ENCODE measurements at regions not wholly inside any gene's neighbourhood (a gene's known extent, or its start where the extent isn't known, plus 50 kb on each side); places are given as distances from the start of the nearest gene placed in this dataset.
"Not testable (repeated sequence)": the region's sequence is repeated elsewhere in the genome, so short reads cannot be mapped to it uniquely, and the experiment has no call there.

- H3K4me3 ChIP-seq, result no peak overlapping the region
- H3K27me3 ChIP-seq, result no peaks in the 10 kb centered on the region
- no peaks in the 10 kb centered on the region for H3K36me3 ChIP-seq
- DNase-seq, result no peak
- H3K9me3 ChIP-seq, result no peaks in the 10 kb centered on the region
These were observed 331.5 kb upstream of the PABPC4L start for GRCh38 chr4:134533068-134533467.

GRCh38 chr4:134531013-134531412 lies 329.4 kb upstream of the PABPC4L start:
- Histone ChIP-seq H3K27me3 (no peaks in the 10 kb centered on the region), H3K36me3 (no peaks in the 10 kb centered on the region), H3K4me3 (no peak overlapping the region), H3K9me3 (no peaks in the 10 kb centered on the region)
- no peak for DNase-seq

DNA sequence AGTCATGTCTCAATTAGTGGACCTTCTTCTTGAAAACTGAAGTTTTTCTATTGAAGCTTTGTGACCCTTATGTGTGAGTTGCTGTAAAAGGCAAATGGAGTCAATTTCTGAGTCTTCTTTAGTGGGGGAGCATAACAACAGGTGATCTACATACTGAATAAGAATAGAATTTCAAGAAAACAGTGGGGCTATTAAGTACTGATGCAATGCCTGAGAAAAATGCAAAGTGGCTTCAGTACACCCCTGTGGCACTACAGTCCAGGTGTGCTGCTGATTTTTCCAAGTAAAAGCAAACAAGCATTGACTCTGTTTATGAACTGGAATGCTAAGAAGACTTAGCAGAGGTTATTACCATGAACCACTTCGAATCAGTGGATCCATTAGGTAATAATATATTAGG lies 328.0 kb upstream of the PABPC4L start:
- no peak for DNase-seq

GRCh38 chr4:134518574-134519217 lies 317.1 kb upstream of the PABPC4L start:
- Histone ChIP-seq H3K27me3 (no peaks in the 10 kb centered on the region), H3K9me3 (no peaks in the 10 kb centered on the region), H3K4me3 (no peak overlapping the region), H3K36me3 (no peaks in the 10 kb centered on the region)
- no peak for DNase-seq

More for the DNA sequence above, 328.0 kb upstream of the PABPC4L start:
- no peaks in the 10 kb centered on the region for H3K36me3 ChIP-seq
- H3K9me3 ChIP-seq, result no peaks in the 10 kb centered on the region
- no peaks in the 10 kb centered on the region for H3K27me3 ChIP-seq
- no peak overlapping the region for H3K4me3 ChIP-seq

DNA sequence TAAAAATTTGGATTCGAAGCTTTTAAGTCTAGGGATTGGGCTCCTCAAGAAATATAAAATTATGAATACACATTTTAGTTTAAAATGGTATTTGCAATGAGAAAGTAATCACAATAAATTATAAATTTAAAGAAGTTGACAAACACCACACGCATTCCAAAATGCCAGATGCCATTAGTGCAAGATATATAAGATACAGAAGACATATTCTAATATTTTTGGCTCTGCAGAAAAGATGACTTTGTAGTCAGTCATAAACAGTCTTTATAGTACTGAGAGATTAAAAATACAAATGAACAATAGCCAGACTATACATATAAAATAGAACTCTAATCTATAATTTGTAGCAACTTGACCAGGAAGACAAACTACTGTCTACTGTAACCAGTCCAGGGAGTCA lies 309.0 kb upstream of the PABPC4L start:
- no peaks in the 10 kb centered on the region for H3K9me3 ChIP-seq
- no peak for DNase-seq
- no peak overlapping the region for H3K4me3 ChIP-seq
- H3K27me3 ChIP-seq, result no peaks in the 10 kb centered on the region
- H3K36me3 ChIP-seq, result no peaks in the 10 kb centered on the region

GRCh38 chr4:134505511-134505910 lies 303.9 kb upstream of the PABPC4L start:
- H3K4me3 ChIP-seq, result no peak overlapping the region
- DNase-seq, result no peak
- no peaks in the 10 kb centered on the region for H3K36me3 ChIP-seq
- H3K9me3 ChIP-seq, result no peaks in the 10 kb centered on the region
- no peaks in the 10 kb centered on the region for H3K27me3 ChIP-seq

- H3K27me3 ChIP-seq, result no peaks in the 10 kb centered on the region
- H3K9me3 ChIP-seq, result no peaks in the 10 kb centered on the region
- no peak for DNase-seq
- H3K36me3 ChIP-seq, result no peaks in the 10 kb centered on the region
- H3K4me3 ChIP-seq, result no peak overlapping the region
These were observed 300.5 kb upstream of the PABPC4L start for GRCh38 chr4:134501973-134502643.

DNA sequence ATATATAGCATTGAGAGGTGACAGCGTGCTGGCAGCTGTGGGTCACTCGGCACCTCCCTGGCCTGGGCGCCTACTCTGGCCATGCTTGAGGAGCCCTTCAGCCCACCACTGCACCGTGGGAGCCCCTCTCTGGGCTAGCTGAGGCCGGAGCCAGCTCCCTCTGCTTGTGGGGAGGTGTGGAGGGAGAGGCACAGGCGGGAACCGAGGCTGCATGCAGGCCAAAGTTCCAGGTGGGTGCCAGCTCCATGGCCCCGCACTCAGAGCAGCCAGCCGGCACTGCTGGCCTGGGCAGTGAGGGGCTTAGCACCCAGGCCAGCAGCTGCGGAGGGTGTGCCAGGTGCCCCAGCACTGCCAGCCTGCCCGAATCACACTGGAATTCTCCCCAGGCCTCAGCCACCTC lies 299.9 kb upstream of the PABPC4L start:
- not testable (repeated sequence) for H3K36me3 ChIP-seq, H3K4me3 ChIP-seq, DNase-seq, H3K27me3 ChIP-seq, H3K9me3 ChIP-seq

DNA sequence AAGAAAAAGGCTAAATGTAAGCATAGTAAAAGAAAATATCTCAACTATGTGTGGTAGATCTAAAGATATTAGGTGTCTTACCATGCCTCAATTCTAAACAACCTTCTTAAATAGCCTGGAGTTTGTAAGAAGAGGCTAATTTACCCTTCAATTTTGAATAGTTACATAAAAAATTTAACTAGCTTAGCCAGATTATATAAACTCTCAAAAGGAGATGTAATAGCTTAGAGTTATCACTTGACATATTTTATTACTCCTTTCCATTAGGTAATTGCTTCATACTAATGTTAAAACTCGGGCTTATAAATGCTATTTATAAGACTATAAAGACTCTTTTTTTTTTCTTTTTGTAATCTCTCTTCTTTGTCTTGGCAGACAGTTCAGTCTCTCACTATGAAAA lies 297.5 kb upstream of the PABPC4L start:
- no peak for DNase-seq
- no peak overlapping the region for H3K4me3 ChIP-seq
- no peaks in the 10 kb centered on the region for H3K9me3 ChIP-seq
- no peaks in the 10 kb centered on the region for H3K36me3 ChIP-seq
- no peaks in the 10 kb centered on the region for H3K27me3 ChIP-seq

DNA sequence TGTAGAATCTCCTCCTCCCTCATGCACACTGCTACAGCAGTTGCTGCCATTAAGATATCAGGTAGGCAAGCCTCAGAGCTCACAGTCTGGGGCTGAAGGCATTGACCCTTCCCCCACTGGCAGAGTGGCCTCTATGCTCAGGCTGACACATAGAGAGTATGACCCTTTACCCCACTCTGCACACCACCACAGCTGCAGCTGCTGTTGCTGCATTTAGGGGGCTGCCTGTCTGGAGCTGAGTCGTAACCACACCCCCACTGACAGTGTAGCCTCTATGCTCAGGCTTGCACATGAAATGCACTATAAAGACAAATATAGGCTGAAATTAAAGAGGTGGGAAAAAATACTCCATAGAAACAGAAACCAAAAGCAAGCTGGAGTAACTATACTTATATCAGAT lies 289.3 kb upstream of the PABPC4L start:
- Histone ChIP-seq H3K9me3 (no peaks in the 10 kb centered on the region), H3K36me3 (no peaks in the 10 kb centered on the region), H3K27me3 (no peaks in the 10 kb centered on the region), H3K4me3 (no peak overlapping the region)
- DNase-seq, result no peak

DNA sequence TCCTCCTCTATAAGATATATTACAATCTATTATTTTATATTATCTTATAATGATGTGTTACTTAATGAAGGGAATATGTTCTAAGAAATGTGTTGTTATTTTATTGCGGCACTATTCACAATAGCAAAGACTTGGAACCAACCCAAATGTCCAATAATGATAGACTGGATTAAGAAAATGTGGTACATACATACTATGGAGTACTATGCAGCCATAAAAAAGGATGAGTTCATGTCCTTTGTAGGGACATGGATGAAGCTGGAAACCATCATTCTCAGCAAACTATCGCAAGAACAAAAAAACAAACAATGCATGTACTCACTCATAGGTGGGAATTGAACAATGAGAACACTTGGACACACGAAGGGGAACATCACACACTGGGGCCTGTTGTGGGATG lies 281.9 kb upstream of the PABPC4L start:
- H3K27me3 ChIP-seq, H3K36me3 ChIP-seq, DNase-seq, H3K9me3 ChIP-seq, H3K4me3 ChIP-seq: not testable (repeated sequence)

GRCh38 chr4:134471569-134471968 lies 270.0 kb upstream of the PABPC4L start:
- no peak for DNase-seq
- Histone ChIP-seq H3K9me3 (no peaks in the 10 kb centered on the region), H3K4me3 (no peak overlapping the region), H3K27me3 (no peaks in the 10 kb centered on the region), H3K36me3 (no peaks in the 10 kb centered on the region)

DNA sequence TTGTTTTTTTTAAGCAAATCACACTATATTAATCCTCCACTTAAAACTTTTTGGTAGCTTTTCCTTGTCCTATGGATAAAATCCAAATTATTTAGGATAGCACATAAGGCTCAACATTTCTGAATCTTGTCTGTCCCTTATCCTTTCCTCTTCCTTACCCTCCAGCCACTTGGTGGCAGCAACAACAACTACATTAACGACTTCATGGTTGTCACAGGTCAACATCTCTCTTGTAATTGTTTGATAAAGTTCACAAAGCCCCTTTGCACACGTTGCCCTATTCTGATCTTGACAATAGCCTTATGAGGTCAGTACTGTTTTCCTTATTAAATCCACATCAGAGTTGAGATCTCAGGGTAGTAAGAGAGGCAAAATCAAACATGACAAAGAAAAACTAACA lies 269.0 kb upstream of the PABPC4L start:
- H3K27me3 ChIP-seq, result no peaks in the 10 kb centered on the region
- H3K9me3 ChIP-seq, result no peaks in the 10 kb centered on the region
- DNase-seq, result no peak
- no peak overlapping the region for H3K4me3 ChIP-seq
- no peaks in the 10 kb centered on the region for H3K36me3 ChIP-seq

DNA sequence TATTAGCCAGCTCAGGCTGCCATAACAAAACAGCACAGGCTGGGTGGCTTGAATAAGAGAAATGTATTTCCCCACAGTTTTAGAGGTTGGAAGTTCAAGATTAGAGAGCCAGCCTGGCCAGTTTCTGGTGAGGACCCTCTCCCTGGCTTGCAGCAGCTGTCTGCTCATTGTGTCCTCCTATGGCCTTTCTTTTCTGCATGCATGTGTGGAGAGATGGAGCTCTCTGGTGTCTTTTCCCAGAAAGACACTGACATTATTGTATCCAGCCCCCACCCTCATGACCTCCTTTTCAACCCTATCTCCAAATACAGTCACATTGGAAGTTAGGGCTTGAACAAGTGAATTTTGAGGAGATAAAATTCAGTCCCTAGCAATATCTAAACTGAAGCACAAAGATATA lies 263.8 kb upstream of the PABPC4L start:
- no peak for DNase-seq

GRCh38 chr4:134463771-134464170 lies 262.2 kb upstream of the PABPC4L start:
- Histone ChIP-seq H3K36me3 (no peaks in the 10 kb centered on the region), H3K27me3 (no peaks in the 10 kb centered on the region), H3K4me3 (no peak overlapping the region), H3K9me3 (no peaks in the 10 kb centered on the region)
- DNase-seq, result no peak

More for the DNA sequence above, 263.8 kb upstream of the PABPC4L start:
- Histone ChIP-seq H3K27me3 (no peaks in the 10 kb centered on the region), H3K36me3 (no peaks in the 10 kb centered on the region), H3K9me3 (no peaks in the 10 kb centered on the region), H3K4me3 (no peak overlapping the region)

DNA sequence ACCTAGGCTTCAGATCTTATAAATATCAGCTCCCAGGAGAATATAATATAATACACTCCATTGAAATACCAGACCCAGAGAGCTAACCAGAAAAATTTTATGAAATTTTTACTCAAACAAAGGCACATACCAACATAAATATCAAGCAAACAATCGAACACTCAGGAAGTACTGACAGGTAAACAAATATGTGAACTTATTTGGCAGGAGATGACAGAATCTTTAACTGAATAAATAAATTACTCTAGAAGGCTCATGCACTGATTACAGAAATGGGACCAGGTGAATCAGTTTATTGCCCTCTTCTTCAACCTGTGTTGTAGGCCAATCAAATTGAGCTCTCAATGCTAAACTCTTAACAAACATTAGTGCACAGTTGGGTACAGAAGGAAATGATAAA lies 225.2 kb upstream of the PABPC4L start:
- no peak for DNase-seq
- H3K4me3 ChIP-seq, result no peak overlapping the region
- no peaks in the 10 kb centered on the region for H3K27me3 ChIP-seq
- H3K9me3 ChIP-seq, result no peaks in the 10 kb centered on the region
- H3K36me3 ChIP-seq, result no peaks in the 10 kb centered on the region

GRCh38 chr4:134425756-134426155 lies 224.2 kb upstream of the PABPC4L start:
- Histone ChIP-seq H3K9me3 (no peaks in the 10 kb centered on the region), H3K36me3 (no peaks in the 10 kb centered on the region), H3K4me3 (no peak overlapping the region), H3K27me3 (no peaks in the 10 kb centered on the region)
- DNase-seq, result no peak

DNA sequence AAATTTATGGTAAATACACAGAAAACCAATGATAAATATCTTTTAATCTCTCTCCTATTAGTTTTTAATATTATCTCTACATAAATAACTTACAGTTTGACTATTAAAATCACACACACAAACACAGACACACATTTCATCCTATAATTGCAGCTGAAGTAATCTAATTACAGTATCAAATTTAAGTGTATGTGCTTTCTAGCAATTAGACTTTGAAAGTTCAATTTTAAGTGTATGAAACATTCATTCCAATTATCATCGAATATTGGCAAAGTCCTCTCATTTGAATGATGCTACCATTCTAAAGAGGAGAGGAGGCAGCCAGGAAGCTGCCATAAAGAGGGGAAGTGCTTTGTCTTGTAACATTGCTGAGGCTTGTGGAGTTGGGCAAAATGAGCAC lies 221.2 kb upstream of the PABPC4L start:
- no peak for DNase-seq
- Histone ChIP-seq H3K36me3 (no peaks in the 10 kb centered on the region), H3K27me3 (no peaks in the 10 kb centered on the region), H3K9me3 (no peaks in the 10 kb centered on the region), H3K4me3 (no peak overlapping the region)
